Stimulated activated memory B cell treated with anti-CD40 and anti-IgM and Interleukin-4, amounts not matched to agents 10 μg/mL and 1 μg/mL and 100 μg/mL, for 72 hours (primary cell): ENCODE measurements at regions not wholly inside any gene's neighbourhood (a gene's known extent, or its start where the extent isn't known, plus 50 kb on each side); places are given as distances from the start of the nearest gene placed in this dataset.
A peak's percentile ranks its signal among the peaks of the same experiment; 100 is the strongest.

Experiments used
- ATAC-seq: fragments of 150-1000 bp; cut with Tn5 transposase; 2 replicates; pipeline ENCODE4 v1.10.0; 2021
- H3K27ac Mint-ChIP-seq: one replicate; pipeline ENCODE4 v1.8.0; 2022; ENCODE audit warnings: mild to moderate bottlenecking, mixed read lengths
- H3K27me3 Mint-ChIP-seq: one replicate; pipeline ENCODE4 v1.8.0; 2022; ENCODE audit warnings: mixed read lengths
- H3K36me3 Mint-ChIP-seq: one replicate; pipeline ENCODE4 v1.8.0; 2022; ENCODE audit warnings: mixed read lengths
- H3K4me1 Mint-ChIP-seq: one replicate; pipeline ENCODE4 v1.8.0; 2022; ENCODE audit warnings: mixed read lengths
- H3K4me3 Mint-ChIP-seq: one replicate; pipeline ENCODE4 v1.8.0; 2022; ENCODE audit warnings: mild to moderate bottlenecking, moderate library complexity, mixed read lengths
- H3K9me3 Mint-ChIP-seq: one replicate; pipeline ENCODE4 v1.8.0; 2022; ENCODE audit warnings: mixed read lengths

DNA sequence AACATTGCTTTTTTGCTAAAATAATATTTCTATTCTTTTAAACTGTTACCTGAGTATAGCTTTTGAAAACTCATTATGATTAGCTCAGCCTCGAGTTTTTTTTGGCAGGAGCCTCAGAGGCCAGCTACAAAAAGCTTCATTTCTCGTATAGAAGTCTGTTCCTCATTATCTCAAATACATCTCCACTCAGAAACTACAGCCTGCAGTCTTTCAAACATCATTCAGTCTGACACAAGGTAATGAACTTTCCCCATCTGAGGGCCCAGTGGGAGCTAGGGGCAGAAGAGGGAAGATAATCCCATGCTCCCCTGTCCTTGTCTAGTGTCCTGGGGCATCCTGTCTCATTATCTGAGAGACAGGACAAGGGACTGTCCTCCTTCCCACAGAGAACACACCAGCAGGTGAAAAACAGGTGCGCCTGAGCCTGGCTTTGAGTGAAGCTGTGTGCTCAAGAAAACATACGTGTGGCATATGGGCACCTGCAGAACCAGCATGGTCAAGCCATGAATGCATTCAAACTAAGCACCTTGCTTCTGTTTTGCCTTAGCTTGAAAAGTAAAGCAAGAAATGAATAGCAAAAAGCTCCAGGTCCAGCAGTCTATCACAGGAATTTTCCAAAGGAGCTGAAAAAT lies 247.5 kb downstream of the MREG start:
- Mint-ChIP-seq H3K27ac (no peak overlapping the region), H3K27me3 (peaks cover 25% of the 10 kb centered on the region), H3K36me3 (no peaks in the 10 kb centered on the region), H3K4me3 (no peak overlapping the region), H3K9me3 (no peaks in the 10 kb centered on the region), H3K4me1 (no peaks in the 10 kb centered on the region)
- ATAC-seq: no peak

DNA sequence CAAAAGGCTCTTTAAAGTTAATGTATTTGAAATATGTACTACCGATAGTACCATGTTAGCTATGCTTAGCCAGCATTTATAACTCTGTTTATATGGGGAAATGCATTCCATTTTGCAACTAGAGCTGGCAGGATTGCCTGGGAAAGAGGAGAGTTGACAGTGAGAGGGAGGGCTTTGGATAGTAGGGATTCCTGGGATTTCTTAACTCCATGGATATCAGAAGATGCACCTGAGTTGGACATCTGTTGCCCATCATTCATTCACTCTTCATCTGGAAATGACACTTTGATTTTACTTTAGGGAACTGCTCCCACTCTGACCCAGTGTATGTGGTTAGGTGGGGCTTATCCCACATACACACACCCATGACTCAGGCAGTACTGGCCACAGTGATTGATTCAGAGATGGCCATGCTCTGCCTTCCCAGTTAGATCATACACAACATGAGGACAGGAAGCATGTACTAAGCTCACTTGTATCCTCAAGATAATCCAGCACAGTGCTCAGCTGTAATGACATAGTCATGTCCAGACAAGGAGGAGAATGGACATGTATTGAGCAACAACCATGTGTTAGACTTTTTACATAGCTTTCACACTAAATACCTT lies 248.8 kb downstream of the MREG start:
- no peak for ATAC-seq
- H3K4me1 Mint-ChIP-seq: no peaks in the 10 kb centered on the region
- H3K36me3 Mint-ChIP-seq: no peaks in the 10 kb centered on the region
- no peak overlapping the region for H3K27ac Mint-ChIP-seq
- H3K9me3 Mint-ChIP-seq: no peaks in the 10 kb centered on the region
- peaks cover 25% of the 10 kb centered on the region for H3K27me3 Mint-ChIP-seq
- H3K4me3 Mint-ChIP-seq: no peak overlapping the region

DNA sequence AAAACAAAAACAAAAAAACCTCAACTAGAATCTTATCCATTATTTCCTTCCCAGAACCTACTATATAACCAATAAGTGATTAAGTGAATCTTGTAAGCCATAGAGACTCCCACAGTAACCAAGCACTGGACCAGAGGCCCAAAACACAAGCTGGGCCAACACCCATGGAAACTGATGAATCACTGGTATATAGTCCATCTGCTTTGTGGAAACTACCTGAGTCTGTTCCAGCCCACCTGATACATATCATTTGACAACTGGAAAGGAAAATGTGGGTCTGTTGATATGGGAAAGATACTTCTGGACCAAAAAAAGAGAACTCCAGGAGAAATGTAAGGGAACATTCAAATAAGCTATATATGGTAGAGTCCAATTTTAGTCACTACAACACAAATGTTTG lies 252.8 kb downstream of the MREG start:
- no peaks in the 10 kb centered on the region for H3K36me3 Mint-ChIP-seq
- ATAC-seq: no peak
- H3K4me3 Mint-ChIP-seq: no peak overlapping the region
- no peaks in the 10 kb centered on the region for H3K9me3 Mint-ChIP-seq
- H3K4me1 Mint-ChIP-seq: no peaks in the 10 kb centered on the region
- no peak overlapping the region for H3K27ac Mint-ChIP-seq
- H3K27me3 Mint-ChIP-seq: no peaks in the 10 kb centered on the region

DNA sequence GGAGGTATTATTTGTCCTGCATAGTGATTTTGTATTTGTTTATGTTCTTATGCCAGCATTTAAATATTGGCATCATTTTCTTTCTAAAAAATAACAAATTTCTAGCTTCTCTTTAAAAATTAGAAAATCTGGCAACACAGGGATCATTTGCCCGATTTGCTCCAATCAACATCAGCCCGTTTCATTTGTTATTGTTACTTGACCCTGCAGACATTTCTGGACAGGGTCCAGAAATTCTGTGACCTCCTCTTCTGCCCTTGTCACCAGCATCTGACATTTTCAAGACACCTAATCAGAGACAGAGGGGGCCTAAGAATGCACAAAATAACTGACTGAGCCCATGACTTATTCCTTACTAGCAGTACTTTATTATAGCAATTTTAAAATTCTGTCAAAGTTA lies 253.3 kb downstream of the MREG start:
- Mint-ChIP-seq H3K27me3 (no peaks in the 10 kb centered on the region), H3K36me3 (no peaks in the 10 kb centered on the region), H3K4me1 (no peaks in the 10 kb centered on the region), H3K27ac (no peak overlapping the region), H3K4me3 (no peak overlapping the region), H3K9me3 (no peaks in the 10 kb centered on the region)
- ATAC-seq: no peak

DNA sequence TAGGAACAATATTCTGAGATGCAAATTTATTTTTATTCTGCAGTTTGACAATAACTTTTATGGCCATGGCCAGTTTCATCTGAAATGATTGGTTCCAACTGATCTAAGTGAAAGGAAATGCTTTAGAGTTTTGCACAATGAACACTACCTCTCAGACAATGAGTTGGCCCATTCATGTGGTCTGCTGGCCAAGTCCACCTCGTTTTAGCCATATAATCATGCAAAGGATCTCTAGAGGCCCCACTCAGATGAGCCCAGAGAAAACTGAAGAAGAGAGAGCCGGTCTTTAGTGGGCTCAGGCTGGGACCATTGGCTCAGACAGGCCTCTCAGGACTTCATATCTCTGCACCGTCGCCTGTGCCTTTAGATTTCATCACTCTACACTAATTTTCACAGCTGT lies 254.7 kb downstream of the MREG start:
- ATAC-seq: no peak
- H3K27ac Mint-ChIP-seq: no peak overlapping the region
- H3K27me3 Mint-ChIP-seq: no peaks in the 10 kb centered on the region
- H3K4me1 Mint-ChIP-seq: no peaks in the 10 kb centered on the region
- H3K9me3 Mint-ChIP-seq: no peaks in the 10 kb centered on the region
- no peaks in the 10 kb centered on the region for H3K36me3 Mint-ChIP-seq
- no peak overlapping the region for H3K4me3 Mint-ChIP-seq

DNA sequence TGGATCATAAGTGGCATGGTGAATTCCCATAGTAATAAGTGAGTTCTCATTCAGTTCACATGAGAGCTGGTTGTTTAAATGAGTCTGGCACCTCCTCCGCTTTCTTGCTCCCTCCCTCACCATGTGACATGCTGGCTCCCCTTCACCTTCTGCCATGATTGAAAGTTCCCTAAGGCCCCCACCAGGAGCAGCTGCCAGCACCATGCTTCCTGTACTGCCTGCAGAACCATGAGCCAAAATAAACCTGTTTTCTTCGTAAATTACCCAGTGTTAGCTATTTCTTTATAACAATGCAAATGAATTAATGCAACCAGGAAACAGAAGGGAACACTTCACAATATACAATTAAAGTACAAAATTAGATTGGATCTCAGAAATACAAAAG lies 257.0 kb downstream of the MREG start:
- H3K36me3 Mint-ChIP-seq: no peaks in the 10 kb centered on the region

DNA sequence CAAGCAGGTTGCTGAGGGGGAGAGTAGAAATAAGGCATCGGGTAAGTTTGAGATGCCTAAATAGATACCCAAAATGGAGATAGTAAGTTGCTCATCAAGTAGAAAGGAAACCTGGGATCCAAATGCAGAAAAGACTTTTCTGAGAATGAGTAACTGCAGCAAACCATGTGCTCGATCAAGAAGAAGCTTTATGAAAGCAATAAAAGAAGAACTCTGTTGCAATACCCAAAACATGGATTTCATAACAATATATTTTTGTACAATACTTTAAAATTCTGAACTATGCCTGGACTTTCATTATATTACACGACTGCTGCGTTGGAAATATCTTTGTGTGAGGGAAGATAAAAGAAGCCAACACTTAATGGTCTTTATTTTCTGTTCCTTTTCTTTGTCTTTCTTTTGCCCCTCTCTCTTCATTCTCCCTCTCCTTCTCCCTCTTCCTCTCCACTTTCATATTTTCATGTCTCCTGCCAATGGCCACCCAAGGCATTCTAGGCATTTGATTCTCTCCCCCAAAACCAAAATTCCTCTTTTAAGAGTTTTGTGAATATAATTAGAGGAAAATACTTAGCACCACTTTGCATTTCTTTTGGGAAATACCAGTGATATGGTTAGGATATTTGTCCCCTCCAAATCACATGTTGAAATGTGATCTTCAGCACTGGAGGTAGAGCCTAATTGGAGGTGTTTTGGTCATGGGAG lies 257.6 kb downstream of the MREG start:
- Mint-ChIP-seq H3K36me3 (no peaks in the 10 kb centered on the region), H3K9me3 (no peaks in the 10 kb centered on the region), H3K27ac (no peak overlapping the region), H3K27me3 (no peaks in the 10 kb centered on the region), H3K4me1 (no peaks in the 10 kb centered on the region), H3K4me3 (no peak overlapping the region)
- ATAC-seq: no peak

More for the DNA sequence above, 257.0 kb downstream of the MREG start:
- Mint-ChIP-seq H3K9me3 (no peaks in the 10 kb centered on the region), H3K27me3 (no peaks in the 10 kb centered on the region), H3K4me3 (no peak overlapping the region), H3K27ac (no peak overlapping the region), H3K4me1 (no peaks in the 10 kb centered on the region)
- no peak for ATAC-seq

DNA sequence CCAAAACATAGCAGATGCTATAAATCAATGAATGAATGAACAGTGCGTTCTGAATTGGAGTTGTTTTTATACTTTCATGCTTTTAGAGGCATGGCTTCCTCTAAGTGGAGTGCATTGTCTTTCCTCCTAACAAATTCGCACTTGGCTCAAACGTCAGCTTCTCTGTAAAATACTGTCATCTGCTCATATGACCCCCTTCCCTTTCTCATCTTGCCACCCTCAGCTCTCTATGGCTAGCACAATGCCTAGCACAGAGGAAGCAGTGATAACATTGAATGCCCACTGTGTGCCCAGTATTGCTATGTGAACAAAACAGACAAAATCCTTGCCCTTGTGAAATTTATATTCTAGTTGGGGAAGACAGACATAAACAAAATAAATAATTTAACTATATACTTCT lies 258.8 kb downstream of the MREG start:
- peaks cover under 1% of the 10 kb centered on the region for H3K27me3 Mint-ChIP-seq
- no peak for ATAC-seq
- no peaks in the 10 kb centered on the region for H3K9me3 Mint-ChIP-seq
- H3K27ac Mint-ChIP-seq: no peak overlapping the region
- H3K4me3 Mint-ChIP-seq: no peak overlapping the region
- peaks cover 3% of the 10 kb centered on the region for H3K4me1 Mint-ChIP-seq
- H3K36me3 Mint-ChIP-seq: no peaks in the 10 kb centered on the region

DNA sequence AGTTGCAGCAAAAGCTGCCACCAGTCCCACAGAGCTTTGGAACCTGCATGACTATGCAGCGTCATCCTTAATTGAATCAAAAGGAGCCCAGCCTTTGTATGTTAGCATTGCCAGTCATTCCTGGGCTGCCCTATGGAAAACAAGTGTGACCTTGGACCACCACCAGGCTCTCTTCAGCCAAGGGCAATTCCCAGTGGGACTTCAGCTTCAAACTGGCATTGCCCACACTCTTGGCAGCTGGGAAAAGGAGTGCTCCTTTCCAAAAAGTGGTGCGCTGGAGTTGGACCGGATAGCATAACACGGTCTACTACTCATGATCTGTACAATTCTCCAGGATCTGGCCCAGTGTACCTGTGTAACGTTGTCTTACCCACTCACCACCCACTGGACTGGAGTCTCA lies 259.5 kb downstream of the MREG start:
- H3K36me3 Mint-ChIP-seq: no peaks in the 10 kb centered on the region

DNA sequence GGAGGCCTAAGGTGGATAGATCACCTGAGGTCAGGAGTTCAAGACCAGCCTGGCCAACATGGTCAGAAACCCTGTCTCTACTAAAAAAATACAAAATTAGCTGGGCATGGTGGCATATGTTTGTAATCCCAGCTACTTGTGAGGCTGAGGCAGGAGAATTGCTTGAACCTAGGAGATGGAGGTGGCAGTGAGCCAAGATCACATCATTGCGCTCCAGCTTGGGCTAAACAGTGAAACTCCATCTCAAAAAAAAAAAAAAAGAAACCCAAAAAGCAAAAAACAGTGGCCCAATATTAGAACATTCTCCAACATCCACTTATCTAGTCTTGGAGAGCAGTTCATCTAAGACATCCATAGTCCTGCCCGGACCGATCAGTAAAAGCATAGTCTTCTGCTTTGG lies 260.4 kb downstream of the MREG start:
- Mint-ChIP-seq H3K9me3 (no peaks in the 10 kb centered on the region), H3K36me3 (no peaks in the 10 kb centered on the region), H3K27me3 (peaks cover 10% of the 10 kb centered on the region), H3K4me1 (peaks cover 6% of the 10 kb centered on the region), H3K27ac (no peak overlapping the region), H3K4me3 (no peak overlapping the region)
- no peak for ATAC-seq

More for the DNA sequence above, 259.5 kb downstream of the MREG start:
- no peak overlapping the region for H3K4me3 Mint-ChIP-seq
- H3K27ac Mint-ChIP-seq: no peak overlapping the region
- H3K9me3 Mint-ChIP-seq: no peaks in the 10 kb centered on the region
- ATAC-seq: no peak
- peaks cover 7% of the 10 kb centered on the region for H3K27me3 Mint-ChIP-seq
- H3K4me1 Mint-ChIP-seq: peaks cover 6% of the 10 kb centered on the region

DNA sequence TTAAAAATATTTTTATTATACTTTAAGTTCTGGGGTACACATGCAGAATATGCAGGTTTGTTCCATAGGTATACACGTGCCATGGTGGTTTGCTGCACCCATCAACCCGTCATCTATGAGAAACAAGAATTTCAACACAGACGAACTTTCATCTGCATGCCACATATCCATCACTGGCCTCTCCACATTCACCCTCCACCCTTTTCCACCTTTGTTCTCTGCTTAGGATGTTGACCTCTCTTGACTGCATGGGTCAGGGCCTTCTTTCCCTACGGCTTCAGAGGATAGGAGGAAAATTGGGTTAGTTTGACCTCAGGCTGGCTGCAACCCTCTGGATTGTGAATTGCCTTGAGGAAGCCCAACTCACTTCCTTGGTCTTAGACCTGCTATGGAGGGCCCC lies 260.9 kb downstream of the MREG start:
- peaks cover 6% of the 10 kb centered on the region for H3K4me1 Mint-ChIP-seq
- ATAC-seq: no peak
- H3K36me3 Mint-ChIP-seq: no peaks in the 10 kb centered on the region
- no peaks in the 10 kb centered on the region for H3K9me3 Mint-ChIP-seq
- H3K4me3 Mint-ChIP-seq: no peak overlapping the region
- H3K27ac Mint-ChIP-seq: no peak overlapping the region
- peaks cover 10% of the 10 kb centered on the region for H3K27me3 Mint-ChIP-seq

DNA sequence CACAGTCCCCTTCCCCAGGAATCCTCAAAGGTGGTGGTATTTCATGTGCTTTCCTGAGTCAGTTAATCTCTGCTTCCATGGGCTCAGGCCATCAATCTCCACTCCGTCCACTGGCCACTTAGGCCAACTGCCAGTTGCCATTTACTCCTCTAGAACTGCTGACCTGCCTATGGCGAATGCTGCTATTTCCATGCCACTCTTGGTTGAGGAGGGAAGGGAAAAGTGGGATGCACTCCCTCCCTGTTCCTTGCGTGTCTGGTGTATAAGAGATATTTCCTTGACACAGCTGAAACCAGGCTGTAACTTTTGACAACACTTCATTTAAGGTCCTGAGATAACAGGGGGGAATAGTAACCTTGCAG lies 261.5 kb downstream of the MREG start:
- no peaks in the 10 kb centered on the region for H3K36me3 Mint-ChIP-seq
- H3K27me3 Mint-ChIP-seq: peaks cover 10% of the 10 kb centered on the region
- H3K4me1 Mint-ChIP-seq: peaks cover 6% of the 10 kb centered on the region
- no peak overlapping the region for H3K4me3 Mint-ChIP-seq
- no peak for ATAC-seq
- no peak overlapping the region for H3K27ac Mint-ChIP-seq
- H3K9me3 Mint-ChIP-seq: no peaks in the 10 kb centered on the region

DNA sequence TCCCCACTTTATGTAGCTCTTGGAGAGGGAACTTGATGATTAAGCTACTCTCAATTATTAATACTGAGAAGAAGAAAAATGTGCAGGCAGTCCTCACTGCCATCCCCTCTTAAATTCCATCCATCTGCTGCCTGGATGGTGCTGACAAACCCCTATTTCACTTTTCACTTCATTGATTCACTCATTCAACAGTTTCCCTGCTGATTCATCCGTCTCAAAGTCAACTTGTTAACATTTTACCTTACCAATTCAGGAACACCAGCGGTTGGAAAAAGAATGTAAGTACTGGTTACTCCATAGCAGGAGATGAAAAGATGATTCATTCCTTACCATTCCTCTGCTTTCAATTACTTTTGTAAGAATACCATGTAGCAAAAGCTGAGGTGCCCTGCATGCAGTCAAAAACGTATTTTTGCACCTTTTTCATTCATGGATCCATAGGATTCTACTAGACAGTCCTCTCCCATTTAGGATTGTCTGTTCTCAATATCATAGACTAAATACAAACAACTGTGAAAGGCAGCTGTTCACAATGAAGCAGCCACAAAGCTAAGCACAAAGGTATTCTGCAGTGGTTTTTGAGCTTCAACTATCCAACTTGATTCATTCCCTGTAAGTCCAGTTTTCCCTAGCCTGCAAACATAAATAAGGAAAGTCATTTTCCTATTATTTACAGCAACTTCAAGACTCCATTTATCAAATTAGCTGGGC lies 262.0 kb downstream of the MREG start:
- Mint-ChIP-seq H3K9me3 (no peaks in the 10 kb centered on the region), H3K27ac (no peak overlapping the region), H3K4me3 (no peak overlapping the region), H3K4me1 (peaks cover 6% of the 10 kb centered on the region), H3K36me3 (no peaks in the 10 kb centered on the region), H3K27me3 (peaks cover 10% of the 10 kb centered on the region)
- ATAC-seq: no peak

DNA sequence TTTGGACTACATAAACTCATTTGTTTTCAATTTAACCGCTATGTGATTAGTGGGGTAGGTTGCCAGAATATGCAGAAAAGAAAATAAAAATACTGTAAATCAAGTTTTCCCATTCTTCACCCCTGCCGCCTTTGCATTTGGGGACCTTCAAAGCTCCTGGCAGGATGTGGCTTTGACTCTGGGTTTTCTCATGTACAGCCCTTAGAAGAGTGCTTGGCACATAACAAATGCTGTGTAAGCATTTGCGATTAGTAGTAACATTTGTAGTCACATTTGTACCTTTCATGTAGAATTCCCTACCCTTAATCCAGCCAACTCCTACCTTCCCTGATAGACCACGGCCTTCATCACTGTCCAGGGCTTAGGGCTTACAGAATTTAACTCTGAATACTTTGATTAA lies 262.6 kb downstream of the MREG start:
- no peak overlapping the region for H3K27ac Mint-ChIP-seq
- peaks cover 6% of the 10 kb centered on the region for H3K4me1 Mint-ChIP-seq
- peaks cover 10% of the 10 kb centered on the region for H3K27me3 Mint-ChIP-seq
- H3K9me3 Mint-ChIP-seq: no peaks in the 10 kb centered on the region
- ATAC-seq: no peak
- no peak overlapping the region for H3K4me3 Mint-ChIP-seq
- H3K36me3 Mint-ChIP-seq: no peaks in the 10 kb centered on the region

DNA sequence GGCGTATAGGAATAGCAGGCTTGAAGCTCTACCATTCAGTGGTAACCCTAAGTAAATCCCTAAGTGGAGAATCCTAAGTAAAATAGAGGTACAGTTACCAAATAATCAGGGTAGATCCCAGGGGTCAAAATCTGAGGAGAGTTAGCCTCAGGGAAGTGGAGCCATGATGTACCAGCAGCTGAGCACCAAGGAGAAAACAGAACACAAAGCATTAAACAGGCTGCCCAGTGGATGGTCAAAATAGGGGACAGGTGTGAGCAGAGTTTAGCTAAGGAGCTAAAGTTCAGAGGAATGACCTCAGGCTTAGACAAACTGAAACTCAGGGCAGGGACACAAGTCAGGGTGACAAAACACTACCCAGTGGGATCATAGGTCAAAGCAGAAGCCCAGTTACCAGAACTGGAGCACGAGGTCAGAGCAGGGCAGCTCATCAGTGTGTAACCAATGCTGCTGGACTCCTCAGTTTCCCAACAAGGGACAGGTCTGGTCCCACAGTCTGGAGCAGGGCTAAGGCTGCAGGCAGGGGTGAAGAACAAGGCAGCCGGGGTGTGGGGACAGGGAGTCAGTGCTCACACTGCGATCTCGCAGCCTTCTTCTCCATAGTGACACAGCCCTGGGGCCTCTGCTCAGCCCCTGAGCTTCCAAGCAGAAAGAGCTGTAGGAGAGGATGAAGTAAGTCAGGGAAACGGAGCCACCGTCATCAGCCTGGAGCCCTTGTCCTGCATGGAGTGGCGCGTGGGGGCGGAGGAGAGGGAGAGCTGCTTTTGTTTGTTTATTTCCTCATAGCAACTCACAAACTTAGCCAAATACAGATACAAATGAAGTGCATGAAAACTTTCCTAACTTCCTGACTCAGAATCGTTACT lies 264.0 kb downstream of the MREG start:
- H3K4me1 Mint-ChIP-seq: peaks cover 6% of the 10 kb centered on the region
- H3K27me3 Mint-ChIP-seq: peaks cover 10% of the 10 kb centered on the region
- H3K9me3 Mint-ChIP-seq: no peaks in the 10 kb centered on the region
- no peak overlapping the region for H3K4me3 Mint-ChIP-seq
- H3K27ac Mint-ChIP-seq: no peak overlapping the region
- peak; percentile 13 for ATAC-seq
- H3K36me3 Mint-ChIP-seq: no peaks in the 10 kb centered on the region
